Left hindlimb (tissue), 1 donor: ENCODE measurements at regions not wholly inside any gene's neighbourhood (a gene's known extent, or its start where the extent isn't known, plus 50 kb on each side); places are given as distances from the start of the nearest gene placed in this dataset.

ENCODE experiments used
- DNase-seq: peaks from one replicate; pipeline ENCODE4 v3.0.0-alpha.2; 2018

DNA sequence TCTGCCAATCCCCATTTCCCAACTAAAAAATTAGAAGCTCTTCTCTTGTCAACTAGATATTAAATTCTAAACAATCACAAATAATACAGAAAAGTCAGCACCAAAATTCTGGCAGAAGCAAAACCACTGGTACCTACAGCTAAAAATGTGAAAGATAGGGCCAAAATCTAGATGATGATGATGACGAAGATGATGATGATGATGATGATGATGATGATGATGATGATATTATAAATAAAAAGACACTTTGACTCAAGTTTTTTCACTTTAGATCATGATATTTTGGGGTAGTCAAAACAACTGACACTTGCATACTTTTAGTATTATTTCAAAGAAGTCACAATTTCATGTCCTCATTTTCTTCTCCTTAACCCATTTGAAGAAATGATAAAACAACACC lies 470.1 kb upstream of the NR2F2 start:
- DNase-seq: no peak

DNA sequence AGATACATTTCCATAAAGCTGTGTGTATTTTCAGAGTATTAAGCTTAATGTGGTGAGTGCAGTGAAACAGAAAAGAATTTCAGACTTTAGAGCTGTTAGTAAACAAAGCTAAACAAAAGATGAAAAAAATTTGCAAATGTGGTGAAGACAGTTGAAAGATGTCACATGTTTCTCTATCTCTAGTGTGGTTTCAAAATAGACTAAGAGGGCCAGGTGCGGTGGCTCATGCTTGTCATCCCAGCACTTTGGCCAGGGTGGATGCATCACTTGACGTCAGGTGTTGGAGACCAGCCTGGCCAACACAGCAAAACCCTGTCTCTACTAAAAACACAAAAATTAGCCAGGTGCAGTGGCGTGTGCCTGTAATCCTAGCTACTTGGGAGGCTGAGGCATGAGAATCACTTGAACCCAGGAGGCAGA lies 466.0 kb upstream of the NR2F2 start:
- no peak for DNase-seq

DNA sequence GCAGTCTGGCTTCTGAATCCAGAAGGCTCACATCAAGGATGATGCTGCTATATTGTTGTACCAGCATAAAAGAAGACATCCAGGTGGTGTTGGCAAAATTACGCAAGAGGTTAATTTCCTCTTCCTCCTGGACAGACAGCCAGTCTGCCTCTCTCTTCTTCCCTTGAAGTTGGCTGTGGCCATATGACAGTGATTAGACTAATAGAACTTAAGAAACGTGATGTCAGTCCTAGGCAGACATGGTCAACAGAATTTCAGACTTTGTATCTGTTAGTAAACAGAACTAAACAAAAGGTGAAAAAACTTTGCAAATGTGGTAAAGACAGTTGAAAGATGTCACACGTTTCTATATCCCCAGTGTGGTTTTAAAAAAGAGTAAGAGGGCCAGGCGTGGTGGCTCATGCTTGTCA lies 465.2 kb upstream of the NR2F2 start:
- no peak for DNase-seq

DNA sequence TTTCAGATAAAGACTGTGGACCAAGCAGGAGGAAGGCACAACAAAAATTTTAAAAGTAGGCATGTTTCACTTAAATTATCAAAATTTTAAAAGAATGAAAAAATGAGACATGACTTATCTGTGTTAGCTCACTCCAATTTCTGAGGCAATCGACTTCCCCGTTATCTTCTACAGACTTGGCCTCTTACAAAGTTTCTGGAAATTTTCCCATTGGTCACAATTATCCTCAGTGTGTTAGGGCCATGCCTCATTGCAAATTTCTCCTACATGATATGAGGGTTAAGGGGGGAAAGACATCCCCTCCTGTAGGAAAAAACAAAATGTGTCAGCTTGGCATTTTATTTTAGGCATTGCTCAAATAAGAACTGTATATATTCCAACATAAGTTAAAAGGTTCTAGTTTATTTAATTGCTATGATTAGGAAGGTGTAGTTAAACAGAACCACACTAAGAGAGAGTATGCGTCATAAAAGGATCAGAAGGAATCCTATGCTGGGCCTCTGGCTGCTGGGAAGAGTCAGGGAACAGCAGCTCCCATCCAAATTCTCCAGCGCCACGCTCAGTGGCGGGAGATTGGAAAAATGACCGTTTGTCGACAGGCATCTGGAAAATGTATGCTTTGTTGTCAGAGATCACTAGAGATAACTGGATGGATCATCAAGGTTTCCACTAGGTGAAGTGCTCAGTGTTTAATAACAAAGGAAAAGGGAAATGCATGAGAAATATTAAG lies 463.6 kb upstream of the NR2F2 start:
- no peak for DNase-seq

DNA sequence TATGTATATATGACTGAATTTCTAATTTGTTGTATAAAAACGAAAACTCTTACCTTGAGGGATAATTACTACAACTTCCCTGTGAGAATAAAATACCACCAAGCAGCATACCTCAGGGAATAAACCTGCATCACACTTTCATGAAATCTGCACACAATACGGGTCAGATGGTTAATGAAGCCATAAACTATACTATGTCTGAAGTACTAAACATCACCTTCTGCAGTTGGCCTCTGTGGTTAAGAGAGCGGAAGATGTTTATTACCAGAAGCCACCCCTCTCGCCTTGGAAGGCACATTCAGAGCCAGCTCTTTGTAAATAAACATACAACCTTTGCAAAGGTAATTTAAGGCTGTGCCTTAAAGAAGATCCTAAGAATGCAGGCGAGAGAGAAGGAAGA lies 462.1 kb upstream of the NR2F2 start:
- DNase-seq: no peak

DNA sequence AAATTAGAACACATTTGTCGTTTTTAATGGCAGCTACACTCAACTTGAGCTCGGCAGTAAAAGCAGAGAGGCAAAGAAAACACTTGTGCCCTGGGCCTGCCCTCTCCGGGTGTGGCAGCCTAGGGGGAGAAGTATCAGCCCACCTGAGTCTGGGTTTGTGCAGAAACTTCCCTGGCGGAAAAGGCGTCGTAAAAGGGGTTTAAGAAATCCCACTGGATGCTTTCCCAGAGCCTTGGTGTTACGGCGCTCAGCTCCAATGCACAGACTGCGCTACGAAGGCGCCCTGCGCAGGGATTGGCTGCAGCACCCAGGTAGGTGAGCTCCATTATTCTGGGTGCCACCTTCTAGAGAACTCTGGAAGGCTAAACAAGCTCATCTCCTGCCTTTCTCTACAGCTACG lies 461.5 kb upstream of the NR2F2 start:
- no peak for DNase-seq

DNA sequence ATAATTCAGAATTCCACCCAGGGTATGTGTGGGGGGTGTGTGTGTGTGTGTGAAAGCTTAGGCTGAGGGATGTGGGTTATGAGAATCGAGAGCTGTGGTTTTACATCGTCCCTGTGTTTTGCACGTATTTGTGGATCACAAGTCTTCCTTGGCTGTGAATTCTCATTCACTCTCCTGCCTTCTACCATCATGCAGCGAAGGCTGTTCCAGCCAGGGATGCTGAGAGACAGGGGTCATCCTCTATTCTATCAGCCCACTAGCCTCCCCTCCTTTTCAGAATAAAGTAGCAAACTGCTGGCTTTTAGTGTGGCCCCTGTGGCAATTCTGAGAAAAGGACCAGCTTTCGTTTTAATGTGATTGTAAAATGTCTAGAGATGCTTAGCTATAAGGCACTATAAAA lies 460.6 kb upstream of the NR2F2 start:
- DNase-seq: no peak

DNA sequence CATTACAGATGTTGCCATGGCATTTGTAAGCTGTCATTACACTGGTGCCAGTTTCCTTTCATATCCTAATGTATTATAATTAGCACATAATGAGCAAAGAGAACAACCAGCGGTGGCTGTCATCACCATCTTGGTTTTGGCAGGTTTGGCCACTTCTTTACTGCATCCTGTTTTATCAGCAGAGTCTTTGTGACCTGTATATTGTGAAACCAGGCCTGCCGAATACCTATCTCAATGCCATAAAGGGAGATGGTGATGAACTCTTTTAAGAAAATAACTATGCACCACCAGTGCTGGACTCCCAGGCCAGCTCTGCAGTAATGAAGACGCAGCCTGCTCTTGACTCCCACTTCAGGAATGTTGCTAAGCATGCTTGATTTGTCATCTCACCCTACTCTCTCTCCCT lies 458.1 kb upstream of the NR2F2 start:
- DNase-seq: no peak

DNA sequence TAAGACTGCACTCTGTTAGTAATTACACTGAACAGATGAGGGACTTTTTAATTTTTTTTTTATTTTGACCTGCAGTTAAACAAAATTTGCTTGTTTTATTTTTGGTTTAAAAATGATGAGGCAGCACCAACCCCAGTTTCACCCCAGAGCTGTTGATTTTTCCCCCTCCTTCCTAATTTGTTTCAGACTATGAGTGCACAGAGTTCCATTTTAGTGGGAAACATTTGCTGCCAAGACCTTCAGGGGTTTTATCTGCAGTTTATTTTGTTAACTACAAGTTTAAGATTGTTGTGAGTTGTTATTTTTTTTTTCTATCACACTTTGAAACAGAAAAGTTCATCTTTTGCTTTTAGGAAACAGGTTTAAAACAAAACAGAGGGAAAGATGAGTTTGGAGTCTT lies 455.9 kb upstream of the NR2F2 start:
- DNase-seq: no peak

DNA sequence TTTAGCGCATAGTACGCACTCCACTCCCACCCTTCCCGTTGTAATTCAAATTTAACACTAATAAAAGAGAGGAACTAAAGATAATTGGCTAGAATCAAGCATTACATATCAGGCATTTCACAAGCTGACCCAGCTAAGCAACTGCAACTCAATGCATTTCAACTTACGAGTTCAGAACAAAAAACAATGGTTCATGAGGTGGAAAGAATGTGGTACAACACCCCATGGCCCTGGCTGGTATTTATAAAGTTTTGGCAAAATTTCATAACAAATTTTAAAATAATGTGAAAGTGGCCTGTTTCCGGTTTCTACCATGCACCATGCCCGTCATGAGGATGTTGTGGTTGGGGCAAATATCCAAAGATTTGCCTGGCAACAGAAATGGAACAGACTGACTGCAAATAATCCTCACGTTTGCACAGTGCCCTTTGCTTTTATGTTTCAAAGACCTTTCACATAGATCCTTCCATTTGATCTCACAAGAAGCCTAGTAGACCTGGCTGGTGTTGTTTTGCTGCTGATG lies 455.3 kb upstream of the NR2F2 start:
- no peak for DNase-seq

DNA sequence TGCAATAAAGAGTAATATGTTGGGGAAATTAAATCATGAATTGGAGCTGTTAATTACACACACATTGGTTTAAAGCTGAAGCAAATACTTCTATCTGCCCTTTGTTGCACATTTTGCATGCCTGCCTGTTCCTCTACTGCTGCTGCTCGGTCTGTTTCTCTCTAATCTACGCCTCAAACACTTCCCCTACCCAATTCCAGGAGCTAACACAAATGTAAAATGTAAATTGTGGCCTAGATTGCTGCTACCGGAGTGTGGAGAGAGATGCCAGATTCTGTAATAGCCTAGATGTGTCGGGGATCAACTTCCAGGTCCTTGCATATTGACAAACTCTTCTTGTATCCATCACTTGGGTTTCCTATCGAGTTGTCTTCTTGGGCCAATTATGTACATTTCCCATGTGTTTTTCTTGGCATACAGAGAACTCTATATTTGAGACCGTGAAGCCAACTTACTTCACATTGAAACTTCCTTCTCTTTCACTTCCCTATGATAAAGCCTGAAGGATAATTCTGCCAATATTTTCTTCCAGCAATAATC lies 450.4 kb upstream of the NR2F2 start:
- DNase-seq: no peak

DNA sequence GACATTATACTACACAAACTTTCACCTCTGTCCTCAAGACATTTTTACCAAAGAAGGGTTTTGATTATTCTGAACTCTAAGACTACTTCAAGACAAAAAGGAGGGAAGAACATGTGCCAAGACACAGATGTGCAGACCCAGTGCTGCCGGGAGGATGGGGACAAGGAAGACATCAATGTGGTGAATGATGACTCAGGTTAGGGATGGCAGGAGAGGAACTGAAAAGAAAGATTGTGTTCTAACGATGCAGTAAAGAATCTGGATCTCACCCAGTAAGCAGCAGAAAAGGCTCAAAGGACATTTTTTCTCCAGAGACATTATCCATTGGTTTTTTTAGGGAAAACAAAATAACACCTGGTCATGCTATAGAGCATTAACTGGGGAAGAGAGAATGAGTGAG lies 449.9 kb upstream of the NR2F2 start:
- no peak for DNase-seq

DNA sequence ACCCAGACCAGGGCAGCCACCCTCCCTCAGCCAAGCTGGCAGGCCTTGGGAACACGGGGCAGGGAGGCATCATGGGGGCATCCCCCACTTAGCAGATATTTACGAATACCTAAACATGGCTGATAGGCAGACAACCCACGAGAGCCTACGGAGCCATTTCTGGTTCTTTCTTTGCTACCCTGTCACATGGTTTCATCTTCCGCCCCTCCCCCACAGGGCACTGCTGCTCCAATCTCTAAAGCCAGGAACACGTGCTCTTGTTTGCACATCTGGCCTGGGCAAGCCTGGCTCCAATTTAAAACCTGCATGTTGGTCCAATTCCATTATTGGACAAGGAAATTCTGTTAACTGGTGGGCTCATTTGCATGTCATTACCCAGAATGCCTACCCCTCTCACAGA lies 447.4 kb upstream of the NR2F2 start:
- DNase-seq: no peak

DNA sequence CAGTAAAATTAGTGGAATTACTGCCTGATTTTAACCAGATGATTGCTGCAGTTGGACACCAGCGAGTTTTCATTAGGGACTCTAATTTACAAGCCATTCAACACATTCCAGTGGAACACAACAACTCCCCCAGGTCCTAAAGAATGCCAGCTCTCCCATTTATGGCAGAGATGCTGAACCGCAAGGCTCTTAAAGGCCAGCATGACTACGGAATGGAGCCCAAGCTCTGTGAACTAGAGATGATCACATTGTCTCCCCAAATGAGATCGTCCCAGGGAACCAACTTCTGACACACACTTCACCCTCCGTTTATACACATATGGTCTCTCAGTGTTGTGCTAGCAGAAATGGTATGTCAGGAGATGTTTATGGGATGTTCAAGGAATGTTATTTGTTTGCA lies 446.2 kb upstream of the NR2F2 start:
- no peak for DNase-seq

DNA sequence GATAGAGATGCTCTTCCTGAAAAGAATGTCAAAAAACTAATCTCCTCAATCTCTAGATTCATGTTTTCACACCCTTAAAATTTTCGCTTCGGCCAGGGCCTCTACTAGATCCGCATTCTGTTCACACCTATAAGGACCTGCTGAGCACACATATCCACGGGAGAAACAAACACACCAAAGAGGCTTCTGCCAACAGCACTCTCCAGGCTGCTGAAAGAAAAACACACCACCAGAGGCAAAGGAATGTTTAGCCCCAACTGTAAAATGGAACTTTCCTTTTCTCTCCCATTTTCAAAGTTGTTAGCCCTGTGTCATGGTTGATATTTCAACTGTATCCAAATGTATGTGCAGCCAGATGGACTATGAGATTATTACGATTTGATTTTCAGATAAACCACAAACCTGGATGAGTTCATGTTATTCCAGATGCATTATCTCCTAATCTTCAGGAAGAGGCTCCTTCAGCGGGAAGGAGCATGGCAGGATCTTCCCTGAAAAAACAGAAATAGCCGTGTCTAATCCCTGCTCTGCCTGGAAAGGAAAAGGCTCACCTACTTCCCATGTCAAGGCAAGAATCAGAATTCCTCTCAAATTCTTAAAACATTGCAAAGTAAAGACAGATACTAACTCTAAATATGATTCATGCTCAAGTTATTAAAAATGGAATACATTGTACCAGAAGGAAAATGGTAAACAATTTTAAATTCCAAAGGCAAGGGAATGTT lies 442.7 kb upstream of the NR2F2 start:
- DNase-seq: no peak

DNA sequence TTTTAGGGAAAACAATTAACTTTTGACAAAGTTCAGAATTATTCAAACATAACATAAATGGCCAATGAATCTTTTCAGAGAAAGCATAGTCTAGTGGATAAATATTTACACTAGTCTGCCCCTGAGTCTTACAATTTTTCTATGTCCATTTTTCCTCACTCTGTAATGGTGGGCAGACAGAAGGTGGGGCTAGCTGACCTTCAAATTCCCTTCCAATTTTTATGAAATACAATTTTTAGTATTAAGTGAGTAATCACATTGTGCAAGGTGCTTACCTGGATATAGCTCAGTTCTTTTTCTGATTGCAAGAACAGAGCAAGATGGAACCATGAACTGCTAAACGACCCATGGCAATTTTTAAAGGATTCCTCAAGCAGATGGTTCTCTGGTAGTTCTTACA lies 441.7 kb upstream of the NR2F2 start:
- no peak for DNase-seq

DNA sequence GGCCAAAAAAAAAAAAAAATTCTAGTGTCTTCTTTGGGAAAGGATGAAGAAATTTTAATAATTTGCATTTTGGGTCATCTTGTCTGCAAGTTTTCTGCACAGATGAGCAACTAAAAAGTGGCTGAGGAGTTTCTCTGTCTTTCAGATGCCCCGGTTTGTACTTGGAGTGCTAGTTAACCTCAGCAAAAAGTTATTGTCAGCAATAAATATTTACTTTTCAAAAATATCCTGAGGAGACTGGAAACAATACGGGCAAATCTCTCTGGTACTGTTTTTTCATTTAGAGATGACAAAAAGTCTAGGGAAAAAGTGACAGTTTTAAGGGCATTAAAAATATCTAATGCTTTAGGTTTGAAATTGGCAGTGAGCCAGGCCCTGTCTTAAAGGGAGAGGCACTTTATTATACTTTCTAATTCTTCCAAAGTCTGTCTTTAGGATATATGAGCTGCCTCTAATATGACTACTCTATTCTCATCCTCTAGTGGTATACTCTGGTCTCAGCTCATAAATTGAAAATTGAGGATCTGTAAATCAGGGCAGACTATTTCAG lies 436.0 kb upstream of the NR2F2 start:
- no peak for DNase-seq

DNA sequence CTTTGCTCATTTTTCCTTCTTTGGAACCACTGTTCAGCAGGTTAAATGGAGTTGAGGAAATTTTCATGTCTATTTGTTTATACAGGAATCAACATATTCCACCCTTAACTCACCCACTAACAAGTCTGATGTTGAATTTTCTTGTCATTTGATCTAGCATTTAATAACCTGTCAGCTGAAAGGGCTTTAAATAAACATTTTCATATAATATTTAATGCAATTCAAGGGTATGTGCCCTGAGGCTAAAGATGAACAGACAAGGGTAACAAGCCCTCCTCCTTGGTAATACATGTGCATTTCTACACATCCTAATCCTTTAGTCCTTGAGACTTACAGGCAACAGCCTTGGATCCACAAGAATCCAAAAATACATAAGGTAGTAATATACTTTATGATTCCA lies 435.0 kb upstream of the NR2F2 start:
- no peak for DNase-seq

DNA sequence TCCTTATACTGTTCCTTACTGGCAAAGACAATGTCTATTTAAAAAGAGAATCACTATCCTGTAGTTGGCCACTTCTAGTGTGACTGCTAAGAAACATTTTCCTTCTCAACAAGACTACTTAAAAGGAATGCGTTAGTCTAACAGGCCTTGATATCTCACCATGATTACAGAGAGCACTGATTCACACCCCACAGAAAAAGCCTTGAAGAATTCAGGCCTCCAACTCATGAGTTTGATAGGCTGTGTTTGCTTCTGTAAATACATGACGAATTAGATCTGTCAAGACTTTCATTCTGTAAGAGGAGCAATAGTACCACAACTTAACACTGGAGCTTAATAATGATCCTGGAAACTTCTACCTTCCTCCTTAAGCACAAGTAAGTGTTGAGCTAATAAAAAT lies 432.8 kb upstream of the NR2F2 start:
- DNase-seq: no peak

DNA sequence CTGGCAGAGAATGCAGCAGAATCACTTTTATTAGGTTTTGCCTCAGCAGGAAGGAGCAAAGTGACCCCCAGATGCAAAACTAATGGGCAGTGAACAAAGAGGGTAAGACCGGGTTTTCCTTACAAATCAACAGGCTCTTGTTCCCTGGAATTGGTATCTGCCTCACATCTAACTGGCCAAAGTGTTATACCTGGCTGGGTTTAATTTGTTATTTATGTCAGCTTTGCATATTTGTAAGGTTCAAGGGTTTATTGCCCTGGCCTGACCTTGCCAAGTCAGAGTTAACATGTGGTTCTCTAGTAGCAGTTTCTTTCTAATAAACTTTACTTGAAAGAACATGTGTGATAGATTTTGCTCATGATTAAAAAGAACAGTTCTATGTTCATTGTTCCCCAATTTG lies 431.7 kb upstream of the NR2F2 start:
- no peak for DNase-seq

DNA sequence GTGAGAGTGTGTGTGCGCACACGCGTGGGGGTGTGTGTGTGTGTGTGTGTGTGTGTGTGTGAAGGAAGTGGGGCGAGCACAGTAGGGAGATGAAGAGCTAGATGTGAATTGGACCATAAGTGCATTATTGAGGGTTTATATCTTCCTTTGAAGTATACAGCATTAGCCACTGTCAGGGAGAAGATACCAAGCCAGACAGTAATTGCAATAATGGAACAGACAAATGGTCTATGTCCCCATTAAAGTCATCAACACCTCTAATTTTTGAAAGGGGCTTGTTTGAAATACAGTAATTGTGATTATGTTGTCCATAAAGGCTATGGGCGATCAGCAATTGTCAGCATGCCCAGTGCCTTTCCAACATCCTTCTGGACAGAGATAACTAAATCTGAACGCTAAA lies 429.2 kb upstream of the NR2F2 start:
- DNase-seq: no peak

DNA sequence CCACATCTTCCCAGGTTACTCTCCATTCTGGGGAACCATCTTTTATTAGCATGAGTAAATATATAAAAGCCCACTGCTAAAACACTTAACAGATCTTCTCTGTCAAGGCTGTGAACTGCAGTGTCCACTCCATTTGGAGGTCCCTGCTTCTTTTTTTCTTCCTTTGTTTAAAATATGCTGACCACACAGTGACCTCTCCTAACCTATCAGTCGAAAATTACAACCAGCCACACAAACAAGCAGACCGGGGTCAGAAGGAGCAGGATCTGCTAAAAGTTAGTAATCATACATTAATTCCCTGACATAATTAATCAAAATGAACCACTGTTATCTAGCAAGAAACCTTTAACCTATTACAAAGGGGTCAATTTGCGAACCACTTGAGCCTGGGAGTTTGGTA lies 427.9 kb upstream of the NR2F2 start:
- DNase-seq: no peak

DNA sequence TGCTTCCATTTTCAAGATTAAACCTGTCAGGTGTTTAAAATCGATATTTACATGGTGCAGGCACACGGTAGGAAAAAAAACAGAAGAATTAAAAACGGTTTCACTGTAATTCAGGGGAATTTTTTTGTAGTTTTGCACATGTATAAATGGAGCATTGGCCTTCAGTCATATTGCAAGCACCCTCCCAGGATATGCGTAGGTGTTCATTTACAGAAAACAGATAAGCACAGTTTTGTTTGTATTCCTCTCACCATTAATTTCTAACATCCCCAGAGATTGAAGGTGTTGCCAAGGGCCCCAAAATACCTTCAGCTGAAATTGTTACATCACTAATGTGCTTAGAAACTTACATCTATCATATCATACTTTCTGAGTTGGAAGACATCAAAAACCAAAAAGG lies 427.1 kb upstream of the NR2F2 start:
- DNase-seq: no peak

DNA sequence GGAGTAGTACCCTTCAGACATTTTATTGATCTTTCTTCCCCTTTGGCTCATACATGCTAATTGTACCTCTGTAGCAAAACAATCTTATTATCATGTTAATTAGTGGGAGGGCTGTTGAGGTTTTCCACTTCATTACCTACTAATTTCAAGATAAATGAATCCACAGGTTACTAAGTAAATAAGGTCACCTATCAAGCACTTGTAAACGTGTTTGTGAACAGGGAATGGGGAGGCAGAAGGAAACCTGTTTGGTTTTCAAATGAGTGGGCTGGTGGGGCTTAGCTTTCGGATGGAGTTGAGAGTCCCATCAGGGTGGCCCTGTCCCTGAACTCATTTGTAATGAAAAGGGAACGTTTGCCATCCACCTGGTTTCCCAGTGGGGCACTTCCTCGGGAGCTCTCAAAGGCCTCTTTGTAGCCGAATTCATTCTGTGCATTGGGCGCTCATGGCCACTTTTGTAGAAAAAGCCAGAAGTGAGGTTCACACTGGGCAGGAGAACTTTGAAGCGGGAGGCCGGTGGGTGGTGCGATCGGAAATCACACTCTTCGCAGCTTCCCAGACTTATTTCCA lies 419.8 kb upstream of the NR2F2 start:
- no peak for DNase-seq
